Loucy (cell line): ENCODE measurements at regions not wholly inside any gene's neighbourhood (a gene's known extent, or its start where the extent isn't known, plus 50 kb on each side); places are given as distances from the start of the nearest gene placed in this dataset.

Experiments
- H2AFZ ChIP-seq: fragments of 200-600 bp; sonication (generic); 2 replicates; pipeline ENCODE4 v1.6.0; 2016; ENCODE audit warnings: antibody characterized with exemption, mild to moderate bottlenecking, low read length, moderate library complexity
- H3F3A ChIP-seq: fragments of 200-600 bp; 2 replicates; pipeline ENCODE4 v1.6.0; 2016; ENCODE audit warnings: antibody characterized with exemption, low read depth, mild to moderate bottlenecking
- H3K27me3 ChIP-seq: fragments of 200-600 bp; sonication (generic); 2 replicates; pipeline ENCODE4 v1.6.1; 2014; ENCODE audit warnings: low read length, mild to moderate bottlenecking; ENCODE audit not compliant: insufficient read depth, poor library complexity, severe bottlenecking
- H3K36me3 ChIP-seq: fragments of 200-600 bp; sonication (generic); 2 replicates; pipeline ENCODE4 v1.6.1; 2016; ENCODE audit warnings: low read length; ENCODE audit not compliant: insufficient read depth
- H3K4me1 ChIP-seq: fragments of 200-600 bp; sonication (generic); 2 replicates; pipeline ENCODE4 v1.5.1; 2014; ENCODE audit warnings: low read length, mild to moderate bottlenecking; ENCODE audit not compliant: insufficient read depth, poor library complexity, severe bottlenecking
- H3K4me2 ChIP-seq: fragments of 200-600 bp; sonication (generic); 2 replicates; pipeline ENCODE4 v1.6.0; 2014; ENCODE audit warnings: antibody characterized with exemption, low read length, low read depth, mild to moderate bottlenecking; ENCODE audit not compliant: poor library complexity, severe bottlenecking
- H3K4me3 ChIP-seq: fragments of 200-600 bp; sonication (generic); 2 replicates; pipeline ENCODE4 v1.5.1; 2014; ENCODE audit warnings: low read length, mild to moderate bottlenecking, mixed read lengths; ENCODE audit not compliant: poor library complexity, severe bottlenecking
- H3K79me2 ChIP-seq: fragments of 200-600 bp; sonication (generic); 2 replicates; pipeline ENCODE4 v1.6.1; 2014; ENCODE audit warnings: low read length; ENCODE audit not compliant: insufficient read depth
- H3K9ac ChIP-seq: fragments of 200-600 bp; sonication (generic); 2 replicates; pipeline ENCODE4 v1.6.0; 2014; ENCODE audit warnings: mild to moderate bottlenecking, low read depth, low read length, moderate library complexity; ENCODE audit not compliant: poor library complexity, severe bottlenecking
- H3K9me2 ChIP-seq: fragments of 200-600 bp; sonication (generic); replicated peaks from 2 replicates; pipeline ENCODE4 v1.6.1; 2016; ENCODE audit warnings: low read depth, low read length, mixed read lengths
- H3K9me3 ChIP-seq: fragments of 200-600 bp; sonication (generic); 2 replicates; pipeline ENCODE4 v1.6.1; 2014; ENCODE audit warnings: mild to moderate bottlenecking, antibody characterized with exemption, low read length, low read depth; ENCODE audit not compliant: insufficient read depth
- H4K20me1 ChIP-seq: fragments of 200-600 bp; sonication (generic); 2 replicates; pipeline ENCODE4 v1.6.0; 2014; ENCODE audit warnings: antibody characterized with exemption, low read length, mild to moderate bottlenecking; ENCODE audit not compliant: insufficient read depth, poor library complexity, severe bottlenecking
- EZH2phosphoT487 ChIP-seq: fragments of 200-600 bp; IDR thresholded peaks from 2 replicates; pipeline ENCODE4 v1.6.1; 2018; ENCODE audit warnings: antibody characterized with exemption, mild to moderate bottlenecking, moderate library complexity, borderline replicate concordance
- TF ChIP-seq, protein P1 (sequence below): fragments of 200-600 bp; sonication (generic); conservative IDR thresholded peaks from 2 replicates; pipeline ENCODE4 v1.5.1; 2014; ENCODE audit warnings: mild to moderate bottlenecking, antibody characterized with exemption, low read length

DNA sequence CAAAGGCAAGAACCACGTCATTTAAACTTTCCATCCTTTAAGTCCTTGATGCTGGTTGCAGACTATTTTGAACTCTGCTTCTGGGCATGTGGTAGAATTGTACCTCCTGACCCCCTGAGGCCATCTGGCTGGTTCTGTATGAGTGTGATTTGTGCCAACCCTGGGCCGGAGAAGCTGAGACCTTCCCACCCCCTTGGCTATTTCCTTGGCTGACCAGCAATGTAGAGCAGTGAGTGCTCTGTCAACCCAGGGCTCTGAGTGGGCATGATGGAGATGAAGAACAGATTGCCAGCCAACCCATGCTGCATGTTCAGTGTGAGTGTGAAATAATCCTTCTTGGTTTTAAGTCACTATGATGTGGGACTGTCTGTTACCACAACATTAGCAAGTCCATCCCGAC, 82.1 kb upstream of the RASGRP1 start:
- Histone ChIP-seq H3K4me1 (peaks cover 16% of the 10 kb centered on the region), H3K4me3 (no peak overlapping the region), H3K9me2 (no peaks in the 10 kb centered on the region)

DNA sequence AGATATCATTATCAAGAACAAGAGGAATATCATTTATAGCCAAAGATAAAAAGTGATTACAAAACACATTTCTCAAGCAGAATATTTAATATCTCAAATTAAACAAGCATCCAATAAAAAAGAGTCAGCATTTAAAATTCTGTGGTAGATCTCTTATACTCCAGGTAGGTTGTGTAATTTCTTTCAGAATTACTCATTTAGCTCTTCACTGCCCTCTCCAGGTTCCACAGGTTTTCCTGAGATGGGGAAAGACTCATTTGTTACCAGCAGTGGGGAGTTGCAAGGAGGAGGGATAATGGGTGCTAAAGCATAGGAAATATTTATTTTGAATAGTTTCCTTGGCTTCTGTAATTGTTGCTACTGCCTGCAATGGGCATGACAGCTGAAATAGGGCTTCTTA, 83.1 kb upstream of the RASGRP1 start:
- no peaks in the 10 kb centered on the region for H3K9me3 ChIP-seq
- no peaks in the 10 kb centered on the region for H3K36me3 ChIP-seq
- no peaks in the 10 kb centered on the region for H4K20me1 ChIP-seq
- H3F3A ChIP-seq: peaks cover 11% of the 10 kb centered on the region
- H3K27me3 ChIP-seq: no peaks in the 10 kb centered on the region
- no peak overlapping the region for H3K4me2 ChIP-seq
- no peak for TF ChIP-seq EZH2phosphoT487
- TF ChIP-seq, protein P1, sequence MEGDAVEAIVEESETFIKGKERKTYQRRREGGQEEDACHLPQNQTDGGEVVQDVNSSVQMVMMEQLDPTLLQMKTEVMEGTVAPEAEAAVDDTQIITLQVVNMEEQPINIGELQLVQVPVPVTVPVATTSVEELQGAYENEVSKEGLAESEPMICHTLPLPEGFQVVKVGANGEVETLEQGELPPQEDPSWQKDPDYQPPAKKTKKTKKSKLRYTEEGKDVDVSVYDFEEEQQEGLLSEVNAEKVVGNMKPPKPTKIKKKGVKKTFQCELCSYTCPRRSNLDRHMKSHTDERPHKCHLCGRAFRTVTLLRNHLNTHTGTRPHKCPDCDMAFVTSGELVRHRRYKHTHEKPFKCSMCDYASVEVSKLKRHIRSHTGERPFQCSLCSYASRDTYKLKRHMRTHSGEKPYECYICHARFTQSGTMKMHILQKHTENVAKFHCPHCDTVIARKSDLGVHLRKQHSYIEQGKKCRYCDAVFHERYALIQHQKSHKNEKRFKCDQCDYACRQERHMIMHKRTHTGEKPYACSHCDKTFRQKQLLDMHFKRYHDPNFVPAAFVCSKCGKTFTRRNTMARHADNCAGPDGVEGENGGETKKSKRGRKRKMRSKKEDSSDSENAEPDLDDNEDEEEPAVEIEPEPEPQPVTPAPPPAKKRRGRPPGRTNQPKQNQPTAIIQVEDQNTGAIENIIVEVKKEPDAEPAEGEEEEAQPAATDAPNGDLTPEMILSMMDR: peak; percentile 41
- no peaks in the 10 kb centered on the region for H3K79me2 ChIP-seq
- peaks cover 26% of the 10 kb centered on the region for H3K4me1 ChIP-seq
- no peaks in the 10 kb centered on the region for H3K9me2 ChIP-seq
- H2AFZ ChIP-seq: no peak overlapping the region
- no peak overlapping the region for H3K4me3 ChIP-seq
- no peak overlapping the region for H3K9ac ChIP-seq

More for the DNA sequence above, 82.1 kb upstream of the RASGRP1 start:
- peaks cover 5% of the 10 kb centered on the region; the same call in 1 of the 2 replicates for H3F3A ChIP-seq
- no peaks in the 10 kb centered on the region for H3K9me3 ChIP-seq
- H3K4me2 ChIP-seq: no peak overlapping the region
- no peak overlapping the region for H2AFZ ChIP-seq
- no peaks in the 10 kb centered on the region for H4K20me1 ChIP-seq
- no peak overlapping the region for H3K9ac ChIP-seq
- TF ChIP-seq, protein P1: no peak
- no peak for TF ChIP-seq EZH2phosphoT487
- H3K27me3 ChIP-seq: no peaks in the 10 kb centered on the region
- no peaks in the 10 kb centered on the region for H3K79me2 ChIP-seq
- no peaks in the 10 kb centered on the region for H3K36me3 ChIP-seq

- Histone ChIP-seq H3K36me3 (no peaks in the 10 kb centered on the region), H2AFZ (no peak overlapping the region), H4K20me1 (no peaks in the 10 kb centered on the region), H3K79me2 (no peaks in the 10 kb centered on the region), H3K4me2 (no peak overlapping the region), H3F3A (peaks cover 12% of the 10 kb centered on the region), H3K9me2 (no peaks in the 10 kb centered on the region), H3K9me3 (no peaks in the 10 kb centered on the region), H3K9ac (no peak overlapping the region), H3K4me3 (no peak overlapping the region), H3K27me3 (no peaks in the 10 kb centered on the region), H3K4me1 (peaks cover 28% of the 10 kb centered on the region)
- TF ChIP-seq, protein P1: no peak; the same call in 1 of the 2 replicates
- no peak for TF ChIP-seq EZH2phosphoT487
Measured at GRCh38 chr15:38648121-38648843, 83.7 kb upstream of the RASGRP1 start.
